Panc1 (cell line): ENCODE measurements at regions not wholly inside any gene's neighbourhood (a gene's known extent, or its start where the extent isn't known, plus 50 kb on each side); places are given as distances from the start of the nearest gene placed in this dataset.

ENCODE experiments used
- ATAC-seq: fragments of 200-7000 bp; cut with Tn5 transposase; 2 replicates; pipeline ENCODE4 v1.9.1; 2020; ENCODE audit warnings: mild to moderate bottlenecking, moderate library complexity
- BruUV-seq: library from RNA; stranded (reverse); fragments of 400-500 nt; replicated peaks from 2 replicates; lab custom pipeline; 2021; lab: Mats Ljungman, UMichigan
- CTCF ChIA-PET: fragments of 300-600 bp; sonication (Branson Sonifier 250); formaldehyde crosslinking; loops from one replicate; lab custom pipeline; 2022; ENCODE audit warnings: antibody characterized with exemption; lab: Charles Lee
- POLR2A ChIA-PET: fragments of 300-600 bp; sonication (Branson Sonifier 250); formaldehyde crosslinking; loops from one replicate; lab custom pipeline; 2022; ENCODE audit warnings: antibody characterized with exemption; lab: Charles Lee
- DNase-seq: peaks from one replicate; pipeline ENCODE4 v3.0.0-alpha.2; 2010; ENCODE audit warnings: low read depth, low spot score
- H3K27ac ChIP-seq: 2 replicates; pipeline ENCODE4 v1.5.1; 2011; ENCODE audit warnings: mild to moderate bottlenecking, low read length, inconsistent platforms
- H3K27me3 ChIP-seq: fragments of 200-500 bp; sonication (Bioruptor generic); 2 replicates; pipeline ENCODE4 v1.6.0; 2014; ENCODE audit warnings: low read length, inconsistent platforms; ENCODE audit not compliant: control insufficient read depth, insufficient read depth
- H3K36me3 ChIP-seq: fragments of 200-500 bp; sonication (Bioruptor generic); 2 replicates; pipeline ENCODE4 v1.5.1; 2014; ENCODE audit warnings: inconsistent platforms, mild to moderate bottlenecking, low read length, moderate library complexity; ENCODE audit not compliant: control insufficient read depth, insufficient read depth
- H3K4me1 ChIP-seq: 2 replicates; pipeline ENCODE4 v1.5.1; 2011; ENCODE audit warnings: inconsistent platforms, mild to moderate bottlenecking, low read length, moderate library complexity; ENCODE audit not compliant: control insufficient read depth, insufficient read depth
- H3K4me3 ChIP-seq, 2 experiments: 2 replicates each; pipeline ENCODE4 v1.5.1; 2011 to 2012; ENCODE audit warnings: low read depth in 2 of 2, low read length in 2 of 2, mild to moderate bottlenecking in 2 of 2, inconsistent platforms in 1 of 2, moderate library complexity in 1 of 2
- H3K9me3 ChIP-seq: fragments of 200-500 bp; sonication (Bioruptor generic); 2 replicates; pipeline ENCODE4 v1.5.1; 2014; ENCODE audit warnings: low read depth, mild to moderate bottlenecking, inconsistent platforms, low read length, moderate library complexity; ENCODE audit not compliant: control insufficient read depth, insufficient read depth
- POLR2AphosphoS5 ChIP-seq: IDR thresholded peaks from 2 replicates; pipeline ENCODE4 v1.6.1; 2012; ENCODE audit warnings: mild to moderate bottlenecking, low read depth, low read length, moderate library complexity
- SIN3A ChIP-seq: IDR thresholded peaks from 2 replicates; pipeline ENCODE4 v1.6.1; 2012; ENCODE audit warnings: low read depth, mild to moderate bottlenecking, low read length, moderate library complexity, borderline replicate concordance; ENCODE audit not compliant: insufficient read depth
- TCF7L2 ChIP-seq: IDR thresholded peaks from 2 replicates; pipeline ENCODE4 v1.6.1; 2011; ENCODE audit warnings: mild to moderate bottlenecking, low read depth, low read length, inconsistent platforms
- in situ Hi-C: cut with HindIII; loops from 2 replicates; pipeline ENCODE4 v1.10.0; 2016; ENCODE audit warnings: low sequenced_read_pairs, low pct_unique_long_range_greater_than_20kb
- intact Hi-C: fragments of 100-400 bp; cut with micrococcal nuclease; formaldehyde crosslinking; loops from one replicate; pipeline ENCODE4 v1.10.0; 2022; ENCODE audit not compliant: unreplicated experiment
- TF ChIP-seq, protein P1 (sequence below), 2 experiments: IDR thresholded peaks; 2 replicates each; pipeline ENCODE4 v1.6.1; 2011 to 2012; ENCODE audit warnings: low read depth in 2 of 2, control low read depth in 1 of 2, low read length in 1 of 2, mild to moderate bottlenecking in 1 of 2, moderate library complexity in 1 of 2; ENCODE audit not compliant: insufficient read depth in 1 of 2
- TF ChIP-seq, protein P2 (sequence below): fragments of 450-650 bp; IDR thresholded peaks from 2 replicates; pipeline ENCODE4 v1.5.1; 2017; ENCODE audit warnings: mild to moderate bottlenecking

- Histone ChIP-seq H3K4me1 (no peaks in the 10 kb centered on the region), H3K9me3 (no peaks in the 10 kb centered on the region), H3K27ac (no peak overlapping the region), H3K4me3 (no peak overlapping the region), H3K36me3 (no peaks in the 10 kb centered on the region), H3K27me3 (no peaks in the 10 kb centered on the region)
- BruUV-seq: no TSS peak
- ChIA-PET CTCF (no interaction called here), POLR2A (no interaction called here)
- no peak for ATAC-seq
- in situ Hi-C loops: no loop called here
- intact Hi-C loops: no loop called here
- TF ChIP-seq, protein P1, sequence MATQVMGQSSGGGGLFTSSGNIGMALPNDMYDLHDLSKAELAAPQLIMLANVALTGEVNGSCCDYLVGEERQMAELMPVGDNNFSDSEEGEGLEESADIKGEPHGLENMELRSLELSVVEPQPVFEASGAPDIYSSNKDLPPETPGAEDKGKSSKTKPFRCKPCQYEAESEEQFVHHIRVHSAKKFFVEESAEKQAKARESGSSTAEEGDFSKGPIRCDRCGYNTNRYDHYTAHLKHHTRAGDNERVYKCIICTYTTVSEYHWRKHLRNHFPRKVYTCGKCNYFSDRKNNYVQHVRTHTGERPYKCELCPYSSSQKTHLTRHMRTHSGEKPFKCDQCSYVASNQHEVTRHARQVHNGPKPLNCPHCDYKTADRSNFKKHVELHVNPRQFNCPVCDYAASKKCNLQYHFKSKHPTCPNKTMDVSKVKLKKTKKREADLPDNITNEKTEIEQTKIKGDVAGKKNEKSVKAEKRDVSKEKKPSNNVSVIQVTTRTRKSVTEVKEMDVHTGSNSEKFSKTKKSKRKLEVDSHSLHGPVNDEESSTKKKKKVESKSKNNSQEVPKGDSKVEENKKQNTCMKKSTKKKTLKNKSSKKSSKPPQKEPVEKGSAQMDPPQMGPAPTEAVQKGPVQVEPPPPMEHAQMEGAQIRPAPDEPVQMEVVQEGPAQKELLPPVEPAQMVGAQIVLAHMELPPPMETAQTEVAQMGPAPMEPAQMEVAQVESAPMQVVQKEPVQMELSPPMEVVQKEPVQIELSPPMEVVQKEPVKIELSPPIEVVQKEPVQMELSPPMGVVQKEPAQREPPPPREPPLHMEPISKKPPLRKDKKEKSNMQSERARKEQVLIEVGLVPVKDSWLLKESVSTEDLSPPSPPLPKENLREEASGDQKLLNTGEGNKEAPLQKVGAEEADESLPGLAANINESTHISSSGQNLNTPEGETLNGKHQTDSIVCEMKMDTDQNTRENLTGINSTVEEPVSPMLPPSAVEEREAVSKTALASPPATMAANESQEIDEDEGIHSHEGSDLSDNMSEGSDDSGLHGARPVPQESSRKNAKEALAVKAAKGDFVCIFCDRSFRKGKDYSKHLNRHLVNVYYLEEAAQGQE (IDR thresholded peaks at IDR 0.05; ENCODE audit: insufficient read depth in 1 of 2, low read depth in 2 of 2, low read length in 1 of 2): no peak
- TF ChIP-seq TCF7L2 (no peak), POLR2AphosphoS5 (no peak), SIN3A (no peak)
- TF ChIP-seq, protein P2, sequence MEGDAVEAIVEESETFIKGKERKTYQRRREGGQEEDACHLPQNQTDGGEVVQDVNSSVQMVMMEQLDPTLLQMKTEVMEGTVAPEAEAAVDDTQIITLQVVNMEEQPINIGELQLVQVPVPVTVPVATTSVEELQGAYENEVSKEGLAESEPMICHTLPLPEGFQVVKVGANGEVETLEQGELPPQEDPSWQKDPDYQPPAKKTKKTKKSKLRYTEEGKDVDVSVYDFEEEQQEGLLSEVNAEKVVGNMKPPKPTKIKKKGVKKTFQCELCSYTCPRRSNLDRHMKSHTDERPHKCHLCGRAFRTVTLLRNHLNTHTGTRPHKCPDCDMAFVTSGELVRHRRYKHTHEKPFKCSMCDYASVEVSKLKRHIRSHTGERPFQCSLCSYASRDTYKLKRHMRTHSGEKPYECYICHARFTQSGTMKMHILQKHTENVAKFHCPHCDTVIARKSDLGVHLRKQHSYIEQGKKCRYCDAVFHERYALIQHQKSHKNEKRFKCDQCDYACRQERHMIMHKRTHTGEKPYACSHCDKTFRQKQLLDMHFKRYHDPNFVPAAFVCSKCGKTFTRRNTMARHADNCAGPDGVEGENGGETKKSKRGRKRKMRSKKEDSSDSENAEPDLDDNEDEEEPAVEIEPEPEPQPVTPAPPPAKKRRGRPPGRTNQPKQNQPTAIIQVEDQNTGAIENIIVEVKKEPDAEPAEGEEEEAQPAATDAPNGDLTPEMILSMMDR: no peak
- no peak for DNase-seq
These were observed 415.8 kb upstream of the NR3C2 start for GRCh38 chr4:148857973-148858534.

DNA sequence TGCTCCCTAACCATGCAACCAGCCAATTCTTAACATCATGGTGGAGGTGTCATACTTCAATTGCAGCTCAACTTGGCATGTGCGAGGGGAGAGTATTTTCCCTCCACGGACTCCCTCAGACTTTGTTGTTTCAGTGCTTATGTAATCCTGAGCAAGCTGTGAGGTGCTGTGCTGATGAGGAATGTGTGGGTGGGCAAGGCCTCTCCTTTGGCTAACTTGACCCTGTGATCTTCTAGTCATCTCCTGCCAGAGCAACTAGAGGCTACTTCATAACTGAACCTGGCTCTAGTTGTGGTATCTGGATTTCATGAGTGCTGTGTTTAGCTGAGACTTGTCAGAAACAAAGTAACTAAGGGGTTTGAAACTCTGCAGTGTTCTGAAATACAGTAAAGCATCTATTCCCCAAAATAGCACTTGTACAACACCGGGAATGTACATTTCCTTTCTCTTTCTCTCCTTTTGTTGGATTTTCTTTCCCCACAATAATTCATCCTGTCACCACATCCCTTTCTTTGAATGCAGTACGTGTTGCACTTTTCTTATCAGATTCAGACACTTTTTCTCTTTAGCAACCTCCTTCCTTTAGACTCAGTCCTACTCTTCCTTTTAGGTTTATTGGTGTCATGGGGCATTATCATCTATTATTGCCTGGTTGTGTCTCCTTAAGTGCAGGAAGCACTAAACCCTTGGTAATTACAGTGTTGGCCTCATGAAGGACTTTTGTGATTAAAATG lies 415.2 kb upstream of the NR3C2 start:
- Histone ChIP-seq H3K36me3 (no peaks in the 10 kb centered on the region), H3K4me3 (no peak overlapping the region), H3K9me3 (no peaks in the 10 kb centered on the region), H3K4me1 (no peaks in the 10 kb centered on the region), H3K27me3 (no peaks in the 10 kb centered on the region), H3K27ac (no peak overlapping the region)
- no peak for ATAC-seq
- BruUV-seq: no TSS peak
- no peak for DNase-seq
- in situ Hi-C loops (no loop called here), intact Hi-C loops (no loop called here)
- TF ChIP-seq SIN3A (no peak), POLR2AphosphoS5 (no peak), TCF7L2 (no peak)
- TF ChIP-seq, protein P2: no peak
- TF ChIP-seq, protein P1 (IDR thresholded peaks at IDR 0.05; ENCODE audit: insufficient read depth in 1 of 2, low read depth in 2 of 2, low read length in 1 of 2): no peak
- ChIA-PET CTCF (no interaction called here), POLR2A (no interaction called here)
